ENCODE measurements at regions not wholly inside any gene's neighbourhood (a gene's known extent, or its start where the extent isn't known, plus 50 kb on each side); places are given as distances from the start of the nearest gene placed in this dataset.

DNA sequence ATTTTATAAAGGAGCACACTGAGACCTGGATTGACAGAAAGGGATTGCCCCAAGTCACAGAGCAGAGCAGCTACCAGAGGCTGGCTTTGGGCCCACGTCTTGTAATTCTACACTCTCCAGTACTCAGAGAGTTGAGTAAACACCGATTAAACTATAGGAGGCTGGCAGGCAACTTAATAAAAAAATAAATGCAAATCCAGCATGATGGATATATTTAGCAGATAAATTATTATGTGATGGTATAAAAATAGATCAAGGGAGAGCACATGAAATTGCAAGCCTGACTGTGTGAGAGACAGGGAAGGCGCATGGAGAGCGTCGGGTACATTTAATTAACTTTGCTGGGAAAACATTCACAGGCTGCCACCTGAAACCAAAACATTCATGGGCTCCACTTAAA lies 87.7 kb upstream of the CCL2 start:
- TF ChIP-seq DNMT1 (CRISPR knock-in tag; IDR thresholded peaks at IDR 0.05), result no peak
- TF ChIP-seq, protein P1, sequence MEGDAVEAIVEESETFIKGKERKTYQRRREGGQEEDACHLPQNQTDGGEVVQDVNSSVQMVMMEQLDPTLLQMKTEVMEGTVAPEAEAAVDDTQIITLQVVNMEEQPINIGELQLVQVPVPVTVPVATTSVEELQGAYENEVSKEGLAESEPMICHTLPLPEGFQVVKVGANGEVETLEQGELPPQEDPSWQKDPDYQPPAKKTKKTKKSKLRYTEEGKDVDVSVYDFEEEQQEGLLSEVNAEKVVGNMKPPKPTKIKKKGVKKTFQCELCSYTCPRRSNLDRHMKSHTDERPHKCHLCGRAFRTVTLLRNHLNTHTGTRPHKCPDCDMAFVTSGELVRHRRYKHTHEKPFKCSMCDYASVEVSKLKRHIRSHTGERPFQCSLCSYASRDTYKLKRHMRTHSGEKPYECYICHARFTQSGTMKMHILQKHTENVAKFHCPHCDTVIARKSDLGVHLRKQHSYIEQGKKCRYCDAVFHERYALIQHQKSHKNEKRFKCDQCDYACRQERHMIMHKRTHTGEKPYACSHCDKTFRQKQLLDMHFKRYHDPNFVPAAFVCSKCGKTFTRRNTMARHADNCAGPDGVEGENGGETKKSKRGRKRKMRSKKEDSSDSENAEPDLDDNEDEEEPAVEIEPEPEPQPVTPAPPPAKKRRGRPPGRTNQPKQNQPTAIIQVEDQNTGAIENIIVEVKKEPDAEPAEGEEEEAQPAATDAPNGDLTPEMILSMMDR (CRISPR knock-in tag; IDR thresholded peaks at IDR 0.05), result no peak
- no peak for TF ChIP-seq RNF2 (conservative IDR thresholded peaks at IDR 0.05; ENCODE audit: low read depth)
- no peak for TF ChIP-seq MNT (IDR thresholded peaks at IDR 0.05)
- TF ChIP-seq DR1 (CRISPR knock-in tag; IDR thresholded peaks at IDR 0.05), result no peak
- TF ChIP-seq NR2C2 (CRISPR knock-in tag; IDR thresholded peaks at IDR 0.05; ENCODE audit: borderline replicate concordance), result no peak
- TF ChIP-seq CREB1 (IDR thresholded peaks at IDR 0.05), result no peak
- TF ChIP-seq CREB1 (CRISPR knock-in tag; IDR thresholded peaks at IDR 0.05), result no peak
- no peak for TF ChIP-seq SP5 (CRISPR knock-in tag; IDR thresholded peaks at IDR 0.05; ENCODE audit: borderline replicate concordance, low read depth)
- no peak for TF ChIP-seq ZMAT3 (CRISPR knock-in tag; conservative IDR thresholded peaks at IDR 0.05)
- no peak for TF ChIP-seq CCAR2 (optimal IDR thresholded peaks at IDR 0.05; ENCODE audit: low read depth, low read length)
- no peak for TF ChIP-seq ZNF446 (CRISPR knock-in tag; IDR thresholded peaks at IDR 0.05)
- no peak for TF ChIP-seq ZNF225 (CRISPR knock-in tag; IDR thresholded peaks at IDR 0.05)

All from HepG2 (cell line).